ENCODE measurements at regions not wholly inside any gene's neighbourhood (a gene's known extent, or its start where the extent isn't known, plus 50 kb on each side); places are given as distances from the start of the nearest gene placed in this dataset.
"Not testable (repeated sequence)": the region's sequence is repeated elsewhere in the genome, so short reads cannot be mapped to it uniquely, and the experiment has no call there.

- no peak for TF ChIP-seq CTCF (IDR thresholded peaks at IDR 0.05; ENCODE audit: insufficient read depth, low read length, poor library complexity, severe bottlenecking)
- Histone ChIP-seq H3K4me3 (ENCODE audit: low read depth, low read length) (no peak overlapping the region), H3K36me3 (ENCODE audit: control insufficient read depth, insufficient read depth, low read length) (no peaks in the 10 kb centered on the region), H3K27me3 (ENCODE audit: control insufficient read depth, insufficient read depth, low read length) (no peaks in the 10 kb centered on the region)
- no peak for DNase-seq (ENCODE audit: low read depth)
Observed at GRCh38 chr14:105982664-105983063, 456.3 kb downstream of the TMEM121 start.

- H3K4me3 ChIP-seq (ENCODE audit: low read depth, low read length) = no peak overlapping the region
- TF ChIP-seq CTCF (IDR thresholded peaks at IDR 0.05; ENCODE audit: insufficient read depth, low read length, poor library complexity, severe bottlenecking) = no peak
- no peak for DNase-seq (ENCODE audit: low read depth)
Observed at GRCh38 chr14:105986894-105987284, 460.5 kb downstream of the TMEM121 start.

GRCh38 chr14:105987563-105987962, 461.2 kb downstream of the TMEM121 start:
- Histone ChIP-seq H3K36me3 (ENCODE audit: control insufficient read depth, insufficient read depth, low read length) (no peaks in the 10 kb centered on the region), H3K4me3 (ENCODE audit: low read depth, low read length) (no peak overlapping the region), H3K27me3 (ENCODE audit: control insufficient read depth, insufficient read depth, low read length) (no peaks in the 10 kb centered on the region)
- no peak for DNase-seq (ENCODE audit: low read depth)
- no peak for TF ChIP-seq CTCF (IDR thresholded peaks at IDR 0.05; ENCODE audit: insufficient read depth, low read length, poor library complexity, severe bottlenecking)

More at GRCh38 chr14:105986894-105987284, 460.5 kb downstream of the TMEM121 start:
- no peaks in the 10 kb centered on the region for H3K36me3 ChIP-seq (ENCODE audit: control insufficient read depth, insufficient read depth, low read length)
- no peaks in the 10 kb centered on the region for H3K27me3 ChIP-seq (ENCODE audit: control insufficient read depth, insufficient read depth, low read length)

GRCh38 chr14:105989566-105990302, 463.4 kb downstream of the TMEM121 start:
- DNase-seq (ENCODE audit: low read depth) = no peak
- Histone ChIP-seq H3K27me3 (ENCODE audit: control insufficient read depth, insufficient read depth, low read length) (no peaks in the 10 kb centered on the region), H3K36me3 (ENCODE audit: control insufficient read depth, insufficient read depth, low read length) (no peaks in the 10 kb centered on the region), H3K4me3 (ENCODE audit: low read depth, low read length) (no peak overlapping the region)
- no peak for TF ChIP-seq CTCF (IDR thresholded peaks at IDR 0.05; ENCODE audit: insufficient read depth, low read length, poor library complexity, severe bottlenecking)

GRCh38 chr14:105991677-105992076, 465.3 kb downstream of the TMEM121 start:
- not testable (repeated sequence) for H3K27me3 ChIP-seq (ENCODE audit: control insufficient read depth, insufficient read depth, low read length); H3K4me3 ChIP-seq (ENCODE audit: low read depth, low read length); H3K36me3 ChIP-seq (ENCODE audit: control insufficient read depth, insufficient read depth, low read length); DNase-seq (ENCODE audit: low read depth)

- H3K36me3 ChIP-seq (ENCODE audit: control insufficient read depth, insufficient read depth, low read length) = no peaks in the 10 kb centered on the region
- no peak for DNase-seq (ENCODE audit: low read depth)
- no peak overlapping the region for H3K4me3 ChIP-seq (ENCODE audit: low read depth, low read length)
- H3K27me3 ChIP-seq (ENCODE audit: control insufficient read depth, insufficient read depth, low read length) = no peaks in the 10 kb centered on the region
- TF ChIP-seq CTCF (IDR thresholded peaks at IDR 0.05; ENCODE audit: insufficient read depth, low read length, poor library complexity, severe bottlenecking) = no peak
Observed at GRCh38 chr14:105993814-105994213, 467.4 kb downstream of the TMEM121 start.

GRCh38 chr14:105995011-105995710, 468.8 kb downstream of the TMEM121 start:
- H3K36me3 ChIP-seq (ENCODE audit: control insufficient read depth, insufficient read depth, low read length); H3K27me3 ChIP-seq (ENCODE audit: control insufficient read depth, insufficient read depth, low read length); DNase-seq (ENCODE audit: low read depth); H3K4me3 ChIP-seq (ENCODE audit: low read depth, low read length): not testable (repeated sequence)

GRCh38 chr14:105998597-105998996, 472.2 kb downstream of the TMEM121 start:
- not testable (repeated sequence) for H3K4me3 ChIP-seq (ENCODE audit: low read depth, low read length); H3K36me3 ChIP-seq (ENCODE audit: control insufficient read depth, insufficient read depth, low read length); DNase-seq (ENCODE audit: low read depth); H3K27me3 ChIP-seq (ENCODE audit: control insufficient read depth, insufficient read depth, low read length)
